GM12878 (cell line): ENCODE measurements at regions not wholly inside any gene's neighbourhood (a gene's known extent, or its start where the extent isn't known, plus 50 kb on each side); places are given as distances from the start of the nearest gene placed in this dataset.

ENCODE experiments used
- ATAC-seq: fragments of 200-7000 bp; cut with Tn5 transposase; 3 replicates; pipeline ENCODE4 v1.9.1; 2020; ENCODE audit warnings: mild to moderate bottlenecking, moderate library complexity
- BruUV-seq: library from RNA; stranded (reverse); fragments of 400-500 nt; replicated peaks from 2 replicates; lab custom pipeline; 2021; lab: Mats Ljungman, UMichigan
- CTCF ChIA-PET: fragments of 300-600 bp; sonication (Branson Sonifier 250); formaldehyde crosslinking; extraction: SDS; loops from one replicate; lab custom pipeline; 2021; ENCODE audit warnings: inconsistent platforms; lab: Yijun Ruan, JAX
- POLR2A ChIA-PET: fragments of 350-600 bp; formaldehyde crosslinking; extraction: SDS; loops from one replicate; lab custom pipeline; 2021; ENCODE audit warnings: inconsistent platforms; lab: Charles Lee
- RAD21 ChIA-PET: fragments of 300-600 bp; sonication (Branson Sonifier 250); formaldehyde crosslinking; loops from one replicate; lab custom pipeline; 2023; ENCODE audit warnings: antibody characterized with exemption; ENCODE audit not compliant: unreplicated experiment; lab: Charles Lee
- SMC1A ChIA-PET: fragments of 300-600 bp; sonication (Branson Sonifier 250); formaldehyde crosslinking; loops from one replicate; lab custom pipeline; 2023; ENCODE audit not compliant: unreplicated experiment, uncharacterized antibody; lab: Charles Lee
- DNase-seq: peaks from one replicate; pipeline ENCODE4 v3.0.0-alpha.2; 2011; ENCODE audit warnings: low read depth, low spot score
- FAIRE-seq: peaks from 3 replicates; lab custom pipeline; 2011; peaks lifted over from hg19 to GRCh38; lab: Jason Lieb, UNC
- H2AFZ ChIP-seq: 2 replicates; pipeline ENCODE4 v1.6.0; 2011; ENCODE audit warnings: low read depth, low read length, control low read depth; ENCODE audit not compliant: control insufficient read depth
- H3K27ac ChIP-seq: 2 replicates; pipeline ENCODE4 v1.5.1; 2011; ENCODE audit warnings: control low read depth; ENCODE audit not compliant: control insufficient read depth, insufficient read depth
- H3K27me3 ChIP-seq, 2 experiments: replicated peaks in 1 of 2; 2 replicates each; pipeline versions ENCODE4 v1.6.0 to v1.6.1; 2011; ENCODE audit warnings: low read length in 1 of 2; ENCODE audit not compliant: control insufficient read depth in 2 of 2, insufficient read depth in 2 of 2
- H3K36me3 ChIP-seq, 2 experiments: 2 replicates each; pipeline ENCODE4 v1.5.1; 2011; ENCODE audit warnings: low read length in 1 of 2; ENCODE audit not compliant: control insufficient read depth in 2 of 2, insufficient read depth in 2 of 2
- H3K4me1 ChIP-seq: 2 replicates; pipeline ENCODE4 v1.6.1; 2011; ENCODE audit warnings: mild to moderate bottlenecking, low read length, moderate library complexity, mixed read lengths; ENCODE audit not compliant: control insufficient read depth, insufficient read depth
- H3K4me2 ChIP-seq: 2 replicates; pipeline ENCODE4 v1.6.0; 2011; ENCODE audit warnings: control low read depth; ENCODE audit not compliant: control insufficient read depth, insufficient read depth
- H3K4me3 ChIP-seq: fragments of 200-600 bp; sonication (generic); 2 replicates; pipeline ENCODE4 v1.5.1; 2016
- H3K79me2 ChIP-seq: 2 replicates; pipeline ENCODE4 v1.6.0; 2011; ENCODE audit warnings: low read length; ENCODE audit not compliant: control insufficient read depth, insufficient read depth
- H3K9ac ChIP-seq: 2 replicates; pipeline ENCODE4 v1.8.0; 2011; ENCODE audit warnings: low read length, control low read depth, mixed read lengths; ENCODE audit not compliant: control insufficient read depth, insufficient read depth
- H3K9me3 ChIP-seq: replicated peaks from 3 replicates; pipeline ENCODE4 v1.5.1; 2011; ENCODE audit warnings: mild to moderate bottlenecking, low read length; ENCODE audit not compliant: control insufficient read depth, insufficient read depth
- H4K20me1 ChIP-seq: 2 replicates; pipeline ENCODE4 v1.6.0; 2011; ENCODE audit not compliant: control insufficient read depth, insufficient read depth
- BCL11A ChIP-seq: IDR thresholded peaks from 2 replicates; pipeline ENCODE4 v1.6.1; 2011; ENCODE audit warnings: low read depth, low read length
- CHD1 ChIP-seq: IDR thresholded peaks from 2 replicates; pipeline ENCODE4 v1.6.1; 2012; ENCODE audit warnings: low read depth, low read length, improper control_type of control experiment
- EGR1 ChIP-seq, 2 experiments: IDR thresholded peaks; 1 replicate in 1 of 2; 2 replicates in 1 of 2; pipeline ENCODE4 v1.6.1; 2011 to 2012; ENCODE audit warnings: low read depth in 2 of 2, low read length in 2 of 2, borderline replicate concordance in 1 of 2, mild to moderate bottlenecking in 1 of 2, moderate library complexity in 1 of 2
- GATAD2B ChIP-seq: fragments of 450-650 bp; conservative IDR thresholded peaks from 2 replicates; pipeline ENCODE4 v1.6.1; 2017; ENCODE audit warnings: low read depth, mild to moderate bottlenecking, moderate library complexity
- IKZF2 ChIP-seq, 2 experiments: fragments of 450-650 bp; IDR thresholded peaks; 2 replicates each; pipeline ENCODE4 v1.6.1; 2017; ENCODE audit warnings: mild to moderate bottlenecking in 2 of 2, moderate library complexity in 2 of 2
- IRF4 ChIP-seq: IDR thresholded peaks from 2 replicates; pipeline ENCODE4 v1.6.1; 2011; ENCODE audit warnings: low read depth, low read length
- MYC ChIP-seq: IDR thresholded peaks from 2 replicates; pipeline ENCODE4 v1.6.1; 2011; ENCODE audit warnings: mild to moderate bottlenecking, low read length, moderate library complexity, inconsistent platforms; ENCODE audit not compliant: insufficient read depth, insufficient replicate concordance, insufficient read length, severe bottlenecking
- PAX5 ChIP-seq: IDR thresholded peaks from 2 replicates; pipeline ENCODE4 v1.6.1; 2011; ENCODE audit warnings: low read depth, low read length, borderline replicate concordance
- PML ChIP-seq: IDR thresholded peaks from 2 replicates; pipeline ENCODE4 v1.6.1; 2012; ENCODE audit warnings: low read length, inconsistent platforms
- POLR2AphosphoS5 ChIP-seq: IDR thresholded peaks from 2 replicates; pipeline ENCODE4 v1.6.1; 2011; ENCODE audit warnings: mild to moderate bottlenecking, low read length, inconsistent platforms
- SIX5 ChIP-seq: IDR thresholded peaks from 2 replicates; pipeline ENCODE4 v1.6.1; 2011; ENCODE audit warnings: mild to moderate bottlenecking, low read depth, low read length, moderate library complexity; ENCODE audit not compliant: severe bottlenecking
- ZNF687 ChIP-seq: fragments of 450-650 bp; IDR thresholded peaks from 2 replicates; pipeline ENCODE4 v1.6.1; 2017; ENCODE audit warnings: mild to moderate bottlenecking, moderate library complexity
- WGBS: methylation state at CpG from one replicate; pipeline ENCODE4 v1.1.6; 2016; ENCODE audit warnings: low lambda C conversion rate; ENCODE audit not compliant: insufficient replicate concordance, insufficient coverage; ENCODE audit errors: missing lambda C conversion rate; 5-methylcytosine and 5-hydroxymethylcytosine counted together
- in situ Hi-C: fragments of 300-500 bp; cut with MboI; formaldehyde crosslinking; loops from 9 replicates; pipeline ENCODE4 v1.14.3; 2018; ENCODE audit warnings: mixed read lengths
- intact Hi-C: fragments of 100-400 bp; cut with micrococcal nuclease; formaldehyde crosslinking; loops from one replicate; pipeline ENCODE4 v1.14.2; 2022; ENCODE audit not compliant: unreplicated experiment
- TF ChIP-seq, protein P1 (sequence below): IDR thresholded peaks from 2 replicates; pipeline ENCODE4 v1.6.1; 2012; ENCODE audit warnings: improper control_type of control experiment, low read depth, low read length; ENCODE audit not compliant: insufficient replicate concordance
- TF ChIP-seq, protein P2 (sequence below): IDR thresholded peaks from 2 replicates; pipeline ENCODE4 v1.6.1; 2012; ENCODE audit warnings: low read depth, low read length, improper control_type of control experiment

- Histone ChIP-seq H3K4me2 (no peak overlapping the region), H3K4me3 (no peak overlapping the region), H3K27me3 (no peaks in the 10 kb centered on the region), H3K36me3 (no peaks in the 10 kb centered on the region), H2AFZ (no peak overlapping the region), H3K9ac (no peak overlapping the region), H3K27ac (no peak overlapping the region), H3K4me1 (no peaks in the 10 kb centered on the region), H3K79me2 (no peaks in the 10 kb centered on the region), H3K9me3 (no peaks in the 10 kb centered on the region), H4K20me1 (no peaks in the 10 kb centered on the region)
- no peak for TF ChIP-seq IKZF2 (IDR thresholded peaks at IDR 0.05)
- TF ChIP-seq PAX5: no peak
- TF ChIP-seq PML: no peak
- no peak for TF ChIP-seq MYC
- no peak for TF ChIP-seq ZNF687
- no peak for TF ChIP-seq BCL11A
- no peak for TF ChIP-seq GATAD2B
- TF ChIP-seq CHD1: no peak
- TF ChIP-seq EGR1 (IDR thresholded peaks at IDR 0.05; ENCODE audit: borderline replicate concordance in 1 of 2, low read depth in 2 of 2, low read length in 2 of 2): no peak
- TF ChIP-seq, protein P1, sequence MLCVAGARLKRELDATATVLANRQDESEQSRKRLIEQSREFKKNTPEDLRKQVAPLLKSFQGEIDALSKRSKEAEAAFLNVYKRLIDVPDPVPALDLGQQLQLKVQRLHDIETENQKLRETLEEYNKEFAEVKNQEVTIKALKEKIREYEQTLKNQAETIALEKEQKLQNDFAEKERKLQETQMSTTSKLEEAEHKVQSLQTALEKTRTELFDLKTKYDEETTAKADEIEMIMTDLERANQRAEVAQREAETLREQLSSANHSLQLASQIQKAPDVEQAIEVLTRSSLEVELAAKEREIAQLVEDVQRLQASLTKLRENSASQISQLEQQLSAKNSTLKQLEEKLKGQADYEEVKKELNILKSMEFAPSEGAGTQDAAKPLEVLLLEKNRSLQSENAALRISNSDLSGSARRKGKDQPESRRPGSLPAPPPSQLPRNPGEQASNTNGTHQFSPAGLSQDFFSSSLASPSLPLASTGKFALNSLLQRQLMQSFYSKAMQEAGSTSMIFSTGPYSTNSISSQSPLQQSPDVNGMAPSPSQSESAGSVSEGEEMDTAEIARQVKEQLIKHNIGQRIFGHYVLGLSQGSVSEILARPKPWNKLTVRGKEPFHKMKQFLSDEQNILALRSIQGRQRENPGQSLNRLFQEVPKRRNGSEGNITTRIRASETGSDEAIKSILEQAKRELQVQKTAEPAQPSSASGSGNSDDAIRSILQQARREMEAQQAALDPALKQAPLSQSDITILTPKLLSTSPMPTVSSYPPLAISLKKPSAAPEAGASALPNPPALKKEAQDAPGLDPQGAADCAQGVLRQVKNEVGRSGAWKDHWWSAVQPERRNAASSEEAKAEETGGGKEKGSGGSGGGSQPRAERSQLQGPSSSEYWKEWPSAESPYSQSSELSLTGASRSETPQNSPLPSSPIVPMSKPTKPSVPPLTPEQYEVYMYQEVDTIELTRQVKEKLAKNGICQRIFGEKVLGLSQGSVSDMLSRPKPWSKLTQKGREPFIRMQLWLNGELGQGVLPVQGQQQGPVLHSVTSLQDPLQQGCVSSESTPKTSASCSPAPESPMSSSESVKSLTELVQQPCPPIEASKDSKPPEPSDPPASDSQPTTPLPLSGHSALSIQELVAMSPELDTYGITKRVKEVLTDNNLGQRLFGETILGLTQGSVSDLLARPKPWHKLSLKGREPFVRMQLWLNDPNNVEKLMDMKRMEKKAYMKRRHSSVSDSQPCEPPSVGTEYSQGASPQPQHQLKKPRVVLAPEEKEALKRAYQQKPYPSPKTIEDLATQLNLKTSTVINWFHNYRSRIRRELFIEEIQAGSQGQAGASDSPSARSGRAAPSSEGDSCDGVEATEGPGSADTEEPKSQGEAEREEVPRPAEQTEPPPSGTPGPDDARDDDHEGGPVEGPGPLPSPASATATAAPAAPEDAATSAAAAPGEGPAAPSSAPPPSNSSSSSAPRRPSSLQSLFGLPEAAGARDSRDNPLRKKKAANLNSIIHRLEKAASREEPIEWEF: no peak
- no peak for TF ChIP-seq SIX5
- TF ChIP-seq, protein P2, sequence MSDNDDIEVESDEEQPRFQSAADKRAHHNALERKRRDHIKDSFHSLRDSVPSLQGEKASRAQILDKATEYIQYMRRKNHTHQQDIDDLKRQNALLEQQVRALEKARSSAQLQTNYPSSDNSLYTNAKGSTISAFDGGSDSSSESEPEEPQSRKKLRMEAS: no peak
- no peak for TF ChIP-seq IRF4
- TF ChIP-seq POLR2AphosphoS5: no peak
- ChIA-PET CTCF (no interaction called here), RAD21 (no interaction called here), SMC1A (no interaction called here), POLR2A (no interaction called here)
- no peak for FAIRE-seq
- no peak for DNase-seq
- no peak for ATAC-seq
- intact Hi-C loops (no loop called here), in situ Hi-C loops (no loop called here)
- WGBS: 37% methylated on average over 4 of the region's 4 CpGs
- no TSS peak for BruUV-seq
Measured at GRCh38 chr5:44646016-44646415, 162.7 kb upstream of the MRPS30 start.
